HepG2 (cell line): ENCODE measurements at regions not wholly inside any gene's neighbourhood (a gene's known extent, or its start where the extent isn't known, plus 50 kb on each side); places are given as distances from the start of the nearest gene placed in this dataset.
A peak's percentile ranks its signal among the peaks of the same experiment; 100 is the strongest.

Source experiments
- ATAC-seq: fragments of 200-7000 bp; cut with Tn5 transposase; 3 replicates; pipeline ENCODE4 v1.9.1; 2020; ENCODE audit warnings: mild to moderate bottlenecking, moderate library complexity
- BruUV-seq: library from RNA; stranded (reverse); fragments of 400-500 nt; replicated peaks from 2 replicates; lab custom pipeline; 2021; lab: Mats Ljungman, UMichigan
- CTCF ChIA-PET: fragments of 300-600 bp; formaldehyde crosslinking; extraction: SDS; loops from one replicate; lab custom pipeline; 2021; ENCODE audit warnings: low total read pairs, inconsistent platforms, low intra/inter-chr PET ratio; lab: Yijun Ruan, JAX
- POLR2A ChIA-PET: fragments of 350-600 bp; sonication (Branson Sonifier 250); formaldehyde crosslinking; loops from one replicate; lab custom pipeline; 2020; ENCODE audit warnings: antibody characterized with exemption, inconsistent platforms; lab: Yijun Ruan, JAX
- DNase-seq: peaks from one replicate; pipeline ENCODE4 v3.0.0-alpha.2; 2015; ENCODE audit warnings: low spot score
- FAIRE-seq: peaks from 3 replicates; lab custom pipeline; 2011; peaks lifted over from hg19 to GRCh38; lab: Jason Lieb, UNC
- H2AFZ ChIP-seq: one replicate; pipeline ENCODE4 v1.6.1; 2011; ENCODE audit warnings: low read length, inconsistent platforms
- H3K27ac ChIP-seq: fragments of 300-600 bp; 3 replicates; pipeline ENCODE4 v1.8.0; 2011; ENCODE audit warnings: mixed run types, mild to moderate bottlenecking, mixed read lengths, low read length, inconsistent platforms; ENCODE audit not compliant: insufficient read depth; ENCODE audit errors: extremely low read length
- H3K27me3 ChIP-seq, 2 experiments: fragments of 200-600 bp in 1 of 2; 2 replicates in 1 of 2; 3 replicates in 1 of 2; pipeline versions ENCODE4 v1.6.0 to v1.8.0; 2011; ENCODE audit warnings: low read length in 2 of 2, mild to moderate bottlenecking in 2 of 2, moderate library complexity in 2 of 2, inconsistent platforms in 1 of 2; ENCODE audit not compliant: insufficient read depth in 2 of 2, control insufficient read depth in 1 of 2
- H3K36me3 ChIP-seq, 2 experiments: fragments of 200-600 bp in 1 of 2; replicated peaks in 1 of 2; 2 replicates in 1 of 2; 3 replicates in 1 of 2; pipeline versions ENCODE4 v1.5.1 to v1.8.0; 2011; ENCODE audit warnings: low read length in 2 of 2, inconsistent platforms in 1 of 2; ENCODE audit not compliant: insufficient read depth in 2 of 2, control insufficient read depth in 1 of 2
- H3K4me1 ChIP-seq: 2 replicates; pipeline ENCODE4 v1.5.1; 2012; ENCODE audit warnings: low read length, inconsistent platforms; ENCODE audit not compliant: insufficient read depth
- H3K4me2 ChIP-seq: 2 replicates; pipeline ENCODE4 v1.6.0; 2011; ENCODE audit warnings: low read depth, low read length, inconsistent platforms
- H3K4me3 ChIP-seq, 3 experiments: fragments of 200-600 bp in 1 of 3; sonication (generic), shearing (Covaris generic) in 1 of 3; replicated peaks in 1 of 3; 2 replicates each; pipeline ENCODE4 v1.5.1; 2011 to 2016; ENCODE audit warnings: low read length in 3 of 3, inconsistent platforms in 2 of 3, low read depth in 2 of 3, mild to moderate bottlenecking in 2 of 3, control low read depth in 1 of 3, mixed read lengths in 1 of 3; ENCODE audit not compliant: insufficient read depth in 1 of 3
- H3K79me2 ChIP-seq: one replicate; pipeline ENCODE4 v1.6.1; 2011; ENCODE audit warnings: low read length, inconsistent platforms; ENCODE audit not compliant: insufficient read depth
- H3K9ac ChIP-seq: 2 replicates; pipeline ENCODE4 v1.6.0; 2011; ENCODE audit warnings: mild to moderate bottlenecking, low read depth, low read length, inconsistent platforms; ENCODE audit not compliant: insufficient read depth
- H3K9me3 ChIP-seq: 2 replicates; pipeline ENCODE4 v1.5.1; 2012; ENCODE audit warnings: mild to moderate bottlenecking, low read length
- H4K20me1 ChIP-seq: 2 replicates; pipeline ENCODE4 v1.6.0; 2011; ENCODE audit warnings: inconsistent platforms, mild to moderate bottlenecking, low read length, moderate library complexity; ENCODE audit not compliant: insufficient read depth
- CBX5 ChIP-seq: sonication (generic); formaldehyde crosslinking; IDR thresholded peaks from 2 replicates; pipeline ENCODE4 v1.4.0; 2020; ENCODE audit warnings: missing genetic modification reagents, borderline replicate concordance
- CTCF ChIP-seq: sonication (generic); formaldehyde crosslinking; IDR thresholded peaks from 2 replicates; pipeline ENCODE4 v1.5.0; 2020; ENCODE audit warnings: mild to moderate bottlenecking, missing genetic modification reagents, moderate library complexity
- MEF2D ChIP-seq: sonication (generic); formaldehyde crosslinking; IDR thresholded peaks from 2 replicates; pipeline ENCODE4 v1.5.1; 2020; ENCODE audit warnings: mild to moderate bottlenecking, missing genetic modification reagents
- PHB2 ChIP-seq: fragments of 450-650 bp; IDR thresholded peaks from 2 replicates; pipeline ENCODE4 v1.6.1; 2018; ENCODE audit not compliant: partially characterized antibody
- RAD51 ChIP-seq: fragments of 450-650 bp; IDR thresholded peaks from 2 replicates; pipeline ENCODE4 v1.6.1; 2016; ENCODE audit warnings: borderline replicate concordance
- SATB2 ChIP-seq: sonication (generic); formaldehyde crosslinking; IDR thresholded peaks from 2 replicates; pipeline ENCODE4 v1.5.0; 2020; ENCODE audit warnings: missing genetic modification reagents
- SMAD9 ChIP-seq: sonication (generic); formaldehyde crosslinking; IDR thresholded peaks from 2 replicates; pipeline ENCODE4 v1.5.1; 2020; ENCODE audit warnings: mild to moderate bottlenecking, missing genetic modification reagents
- STAG1 ChIP-seq: sonication (generic); formaldehyde crosslinking; IDR thresholded peaks from 2 replicates; pipeline ENCODE4 v1.4.0; 2020; ENCODE audit warnings: missing genetic modification reagents
- ZNF354B ChIP-seq: sonication (generic); formaldehyde crosslinking; IDR thresholded peaks from 2 replicates; pipeline ENCODE4 v1.8.0; 2022; ENCODE audit warnings: mild to moderate bottlenecking, missing genetic modification reagents
- ZNF383 ChIP-seq: sonication (generic); formaldehyde crosslinking; IDR thresholded peaks from 2 replicates; pipeline ENCODE4 v1.4.0; 2020; ENCODE audit warnings: missing genetic modification reagents, mild to moderate bottlenecking, borderline replicate concordance
- ZNF501 ChIP-seq: sonication (generic); formaldehyde crosslinking; IDR thresholded peaks from 2 replicates; pipeline ENCODE4 v1.5.1; 2020; ENCODE audit warnings: mild to moderate bottlenecking, moderate library complexity, missing genetic modification reagents
- ZNF510 ChIP-seq: sonication (generic); formaldehyde crosslinking; IDR thresholded peaks from 2 replicates; pipeline ENCODE4 v1.4.0; 2020; ENCODE audit warnings: low read depth, mild to moderate bottlenecking, missing genetic modification reagents
- ZNF770 ChIP-seq: sonication (generic); formaldehyde crosslinking; IDR thresholded peaks from 2 replicates; pipeline ENCODE4 v1.5.0; 2020; ENCODE audit warnings: mild to moderate bottlenecking, missing genetic modification reagents
- ZNF891 ChIP-seq: sonication (generic); formaldehyde crosslinking; IDR thresholded peaks from 2 replicates; pipeline ENCODE4 v1.5.0; 2020; ENCODE audit warnings: mild to moderate bottlenecking, missing genetic modification reagents
- WGBS: methylation state at CpG from one replicate; pipeline ENCODE4 v1.1.6; 2017; ENCODE audit warnings: low lambda C conversion rate; 5-methylcytosine and 5-hydroxymethylcytosine counted together
- in situ Hi-C: cut with HindIII; loops from 2 replicates; pipeline ENCODE4 v1.10.0; 2017; ENCODE audit warnings: low pct_unique_long_range_greater_than_20kb; ENCODE audit not compliant: extremely low pct_ligation_motif_present
- intact Hi-C: fragments of 100-400 bp; cut with micrococcal nuclease; formaldehyde crosslinking; loops from one replicate; pipeline ENCODE4 v1.10.0; 2022; ENCODE audit not compliant: unreplicated experiment

GRCh38 chr2:130289780-130290179, 52.9 kb upstream of the IMP4 start:
- no peak for FAIRE-seq
- Histone ChIP-seq H3K4me2 (no peak overlapping the region), H3K36me3 (no peaks in the 10 kb centered on the region), H4K20me1 (no peaks in the 10 kb centered on the region)
- ATAC-seq = no peak
- ChIA-PET POLR2A (no interaction called here), CTCF (no interaction called here)
- TF ChIP-seq CBX5 (no peak), ZNF354B (no peak), ZNF891 (CRISPR knock-in tag) (no peak), SATB2 (CRISPR knock-in tag) (no peak), ZNF510 (CRISPR knock-in tag) (no peak), SMAD9 (CRISPR knock-in tag) (no peak), PHB2 (no peak), MEF2D (no peak), RAD51 (no peak)
- TF ChIP-seq, all 625 proteins: peak for 0
- intact Hi-C loops = no loop called here
- no TSS peak for BruUV-seq
- no peaks in the 10 kb centered on the region for H3K79me2 ChIP-seq
- H3K9me3 ChIP-seq = no peaks in the 10 kb centered on the region
- H3K27ac ChIP-seq = no peak overlapping the region
- H3K4me3 ChIP-seq = no peak overlapping the region
- no peak for DNase-seq
- H3K27me3 ChIP-seq = peaks cover 0 to 21% of the 10 kb centered on the region in 2 experiments; a peak in 2 of 5 replicates
- no peak overlapping the region for H3K9ac ChIP-seq
- WGBS = 0% methylated on average over 1 of the region's 1 CpG
- no peaks in the 10 kb centered on the region for H3K4me1 ChIP-seq
- H2AFZ ChIP-seq = no peak overlapping the region
- in situ Hi-C loops = no loop called here

- no peak overlapping the region for H3K4me3 ChIP-seq
- in situ Hi-C loops (no loop called here), intact Hi-C loops (no loop called here)
- BruUV-seq = no TSS peak
- ChIA-PET POLR2A (no interaction called here), CTCF (no interaction called here)
- no peaks in the 10 kb centered on the region for H3K36me3 ChIP-seq
- H3K27me3 ChIP-seq = peaks cover 0 to 21% of the 10 kb centered on the region in 2 experiments; a peak in 2 of 5 replicates
- WGBS = 60% methylated on average over 44 of the region's 56 CpGs
- H3K79me2 ChIP-seq = no peaks in the 10 kb centered on the region
- no peak overlapping the region for H3K4me2 ChIP-seq
- DNase-seq (no peak), FAIRE-seq (no peak), ATAC-seq (no peak; the same call in 1 of the 3 replicates)
- H2AFZ ChIP-seq = no peak overlapping the region
- H3K4me1 ChIP-seq = no peaks in the 10 kb centered on the region
- H3K9ac ChIP-seq = no peak overlapping the region
- no peaks in the 10 kb centered on the region for H3K9me3 ChIP-seq
- H4K20me1 ChIP-seq = no peaks in the 10 kb centered on the region
- no peak overlapping the region for H3K27ac ChIP-seq
- no peak for TF ChIP-seq ZNF501 (CRISPR knock-in tag)
- peak; percentile 31 for TF ChIP-seq CTCF (CRISPR knock-in tag)
- no peak for TF ChIP-seq ZNF383
- TF ChIP-seq ZNF770 (CRISPR knock-in tag) = peak; percentile 84
- peak; percentile 32; the same call in 1 of the 2 replicates for TF ChIP-seq STAG1
Measured at GRCh38 chr2:130288467-130289403, 54.0 kb upstream of the IMP4 start.
